ENCODE measurements at regions not wholly inside any gene's neighbourhood (a gene's known extent, or its start where the extent isn't known, plus 50 kb on each side); places are given as distances from the start of the nearest gene placed in this dataset.

DNA sequence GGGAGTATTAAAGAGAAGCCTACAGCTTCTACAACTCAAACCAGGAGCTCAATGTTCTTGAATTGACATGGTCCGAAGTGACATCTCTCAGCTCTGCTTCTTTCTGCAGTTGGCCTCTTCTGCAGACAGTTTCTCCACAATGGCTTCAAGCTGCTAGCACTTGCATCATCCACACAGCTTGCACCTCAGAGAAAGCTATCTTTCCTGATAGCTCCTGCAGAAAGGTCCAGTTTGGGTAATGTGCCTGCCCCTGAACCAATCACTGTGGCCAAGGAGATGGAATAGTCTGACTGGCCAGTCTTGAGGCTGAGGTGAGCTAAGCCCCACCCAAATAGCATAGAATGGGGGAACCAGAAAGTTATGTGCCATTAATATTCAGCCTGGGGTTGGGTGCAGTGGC lies 95.8 kb upstream of the ABCA1 start:
- no peak for DNase-seq

GRCh38 chr9:105024529-105024928 lies 96.6 kb upstream of the ABCA1 start:
- DNase-seq = no peak

DNA sequence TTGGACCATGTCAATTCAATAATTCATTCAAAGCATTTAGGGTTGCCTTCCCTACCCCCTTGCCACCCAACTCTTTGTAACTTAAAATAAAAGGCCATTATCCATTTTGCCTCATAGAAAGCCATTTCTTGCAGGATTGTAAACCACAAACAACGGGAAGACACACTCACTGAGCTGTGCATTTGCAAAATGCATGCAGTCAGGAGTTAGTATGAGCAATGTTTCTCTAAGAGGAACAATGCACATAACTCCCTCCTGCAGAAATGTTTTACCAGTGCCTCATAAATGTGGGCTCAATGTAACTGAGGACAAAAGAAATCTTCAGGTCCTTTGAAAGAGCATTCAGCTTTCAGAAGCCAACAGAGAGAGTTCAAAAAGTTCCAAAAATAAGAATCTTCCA lies 98.5 kb upstream of the ABCA1 start:
- no peak for DNase-seq

DNA sequence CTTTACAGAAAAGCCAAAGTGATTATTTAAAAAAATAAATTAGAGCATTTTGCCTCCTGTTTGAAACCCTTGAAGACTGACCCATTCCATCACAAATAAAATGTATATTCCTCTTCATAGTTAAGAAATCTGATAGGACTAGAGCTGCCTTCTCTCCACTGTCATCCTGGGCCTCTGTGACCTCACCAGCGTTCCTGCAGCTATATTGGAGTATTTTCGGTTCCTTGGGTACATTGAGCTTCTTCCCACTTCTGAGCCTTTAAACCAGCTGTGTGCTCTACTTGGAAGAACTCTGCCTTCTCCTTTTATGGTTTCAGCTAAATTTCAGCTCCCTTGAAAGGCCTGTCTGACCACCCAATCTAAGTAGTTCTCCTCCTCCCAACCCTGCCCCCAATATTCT lies 99.1 kb upstream of the ABCA1 start:
- no peak for DNase-seq

- no peak for DNase-seq
Measured at GRCh38 chr9:105030285-105030684, 102.3 kb upstream of the ABCA1 start.

DNA sequence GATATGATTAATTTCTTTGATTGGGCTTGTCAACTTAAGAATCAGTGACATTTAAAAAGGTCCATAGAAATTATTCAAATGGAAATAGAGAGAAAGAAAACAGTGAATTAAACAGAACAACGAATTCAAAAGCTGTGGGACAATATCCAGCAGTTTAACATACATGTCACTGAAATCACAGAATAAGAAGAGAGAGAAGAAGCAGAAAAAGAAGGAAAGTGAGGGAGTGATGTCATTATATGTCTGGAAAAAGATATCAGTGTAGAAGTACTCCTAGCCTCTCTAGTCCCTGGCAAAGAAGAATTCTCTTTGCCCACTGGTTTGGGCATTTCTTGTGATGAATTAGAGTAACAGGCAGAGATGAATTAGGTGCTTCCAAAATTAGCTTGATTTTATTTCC lies 109.2 kb upstream of the ABCA1 start:
- DNase-seq = no peak

- no peak for DNase-seq
Measured at GRCh38 chr9:105038051-105038450, 110.1 kb upstream of the ABCA1 start.

- no peak for DNase-seq
Measured at GRCh38 chr9:105039175-105039799, 111.3 kb upstream of the ABCA1 start.

DNA sequence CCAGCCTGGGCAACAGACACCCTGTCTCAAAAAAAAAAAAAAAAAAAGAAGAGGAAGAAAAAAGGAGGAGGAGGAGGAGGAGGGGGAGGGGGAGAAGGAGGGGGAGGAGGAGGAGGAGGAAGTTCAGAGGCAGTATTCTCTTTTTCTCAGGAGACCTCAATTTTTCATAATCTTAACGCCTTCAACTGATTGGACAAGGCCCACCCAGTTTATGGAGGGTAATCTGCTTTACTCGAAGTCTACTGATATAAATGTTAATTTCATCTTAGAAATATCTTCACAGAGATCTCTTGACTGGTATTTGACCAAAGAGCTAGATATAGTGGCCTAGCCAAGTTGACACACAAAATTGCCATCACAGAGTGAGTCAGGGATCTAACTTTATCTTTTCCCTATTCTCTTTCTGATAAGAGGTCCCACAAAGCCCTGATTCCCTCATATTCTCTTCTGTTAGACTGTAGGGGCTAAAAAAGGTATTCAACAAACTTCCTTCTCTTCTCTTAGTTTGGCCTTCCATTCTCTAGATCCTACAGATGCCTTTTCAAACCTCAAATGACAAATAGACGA lies 115.5 kb upstream of the ABCA1 start:
- DNase-seq = no peak

DNA sequence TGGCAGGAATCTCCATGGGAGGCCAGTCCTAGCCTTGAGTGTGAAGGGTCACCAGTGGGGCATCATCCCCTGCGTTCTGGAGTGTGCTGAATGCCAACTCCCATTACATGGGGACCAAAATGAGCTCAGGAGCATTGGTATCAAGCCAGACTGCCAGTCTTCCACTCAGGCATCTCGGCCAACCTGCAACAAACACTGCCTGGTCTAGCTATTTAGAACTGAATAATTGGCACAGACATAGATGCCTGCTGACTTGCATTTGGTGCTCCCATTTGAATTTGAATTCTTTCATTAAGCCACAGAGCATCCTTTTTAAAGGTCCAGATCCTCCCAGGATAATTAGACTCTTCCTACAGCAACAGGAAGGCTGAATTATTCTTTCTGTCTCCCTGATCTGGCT lies 116.6 kb upstream of the ABCA1 start:
- no peak for DNase-seq

GRCh38 chr9:105046907-105047741 lies 119.2 kb upstream of the ABCA1 start:
- no peak for DNase-seq

DNA sequence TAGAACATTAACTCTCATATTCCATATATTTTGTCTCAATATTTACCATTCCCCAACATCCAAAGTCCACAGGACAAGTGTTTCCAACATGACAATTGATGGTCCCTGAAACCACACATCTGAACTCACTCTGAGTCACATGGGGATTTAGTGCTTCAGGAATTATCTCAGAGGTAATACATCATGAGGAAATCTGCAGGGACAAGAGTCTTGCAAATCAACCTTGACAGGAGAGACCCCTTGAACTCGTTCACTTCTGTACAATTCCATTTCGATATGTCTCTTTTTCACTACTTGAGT lies 119.7 kb upstream of the ABCA1 start:
- DNase-seq = no peak

DNA sequence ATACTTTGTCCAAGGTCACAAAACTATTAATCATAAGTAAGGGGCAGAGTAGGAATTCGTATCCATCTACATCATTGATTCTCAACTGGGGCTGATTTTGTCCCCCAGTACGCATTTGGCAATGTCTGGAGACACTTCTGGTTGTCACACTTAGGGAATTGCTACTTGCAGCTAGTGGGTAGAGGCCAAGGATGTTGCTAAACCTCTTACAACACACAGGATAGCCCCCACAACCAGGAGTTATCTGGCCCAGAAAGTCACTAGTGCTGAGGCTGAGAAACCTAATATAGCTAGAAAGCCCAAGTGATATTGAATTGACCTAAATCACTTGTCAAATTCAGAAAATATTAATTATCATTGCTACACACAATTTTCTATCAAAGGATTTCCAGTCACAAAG lies 120.4 kb upstream of the ABCA1 start:
- no peak for DNase-seq

GRCh38 chr9:105050296-105050695 lies 122.3 kb upstream of the ABCA1 start:
- no peak for DNase-seq

DNA sequence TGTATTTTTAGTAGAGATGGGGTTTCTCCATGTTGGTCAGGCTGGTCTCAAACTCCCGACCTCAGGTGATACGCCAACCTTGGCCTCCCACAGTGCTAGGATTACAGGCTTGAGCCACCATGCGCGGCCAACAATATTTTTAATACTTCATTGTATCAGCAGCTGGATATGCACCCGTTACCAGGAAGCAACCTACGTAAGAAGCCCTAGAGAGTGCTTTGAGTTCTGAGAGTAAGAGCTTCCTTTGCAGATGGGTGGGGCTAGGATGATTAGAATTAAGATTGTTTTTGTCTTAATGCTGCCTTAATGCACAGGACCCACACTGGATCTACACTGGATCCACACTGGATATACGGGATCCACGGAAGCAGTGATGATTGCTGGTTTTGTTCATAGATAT lies 123.9 kb upstream of the ABCA1 start:
- no peak for DNase-seq

GRCh38 chr9:105052346-105052745 lies 124.4 kb upstream of the ABCA1 start:
- no peak for DNase-seq

- no peak for DNase-seq
Measured at GRCh38 chr9:105053209-105053652, 125.3 kb upstream of the ABCA1 start.

DNA sequence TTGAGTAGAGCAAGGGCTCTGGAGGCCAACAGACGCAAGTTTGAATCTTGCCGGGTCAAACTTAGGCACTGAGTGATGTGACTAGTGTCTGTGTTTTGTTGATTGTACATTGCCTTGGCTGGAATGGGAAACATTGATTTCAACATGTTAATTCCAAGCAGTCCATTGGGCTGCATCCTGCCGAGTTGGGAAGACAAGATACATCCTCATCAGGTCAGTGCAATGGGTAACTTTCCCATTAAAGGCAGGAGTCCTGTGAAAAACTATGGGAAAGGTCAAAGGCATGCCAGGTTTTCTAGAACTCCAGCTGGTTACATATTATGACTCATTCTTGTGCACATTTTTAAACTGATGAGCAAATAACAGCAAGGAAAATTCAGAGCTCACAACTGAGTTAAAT lies 126.5 kb upstream of the ABCA1 start:
- DNase-seq = no peak

GRCh38 chr9:105055917-105056316 lies 128.0 kb upstream of the ABCA1 start:
- no peak for DNase-seq

DNA sequence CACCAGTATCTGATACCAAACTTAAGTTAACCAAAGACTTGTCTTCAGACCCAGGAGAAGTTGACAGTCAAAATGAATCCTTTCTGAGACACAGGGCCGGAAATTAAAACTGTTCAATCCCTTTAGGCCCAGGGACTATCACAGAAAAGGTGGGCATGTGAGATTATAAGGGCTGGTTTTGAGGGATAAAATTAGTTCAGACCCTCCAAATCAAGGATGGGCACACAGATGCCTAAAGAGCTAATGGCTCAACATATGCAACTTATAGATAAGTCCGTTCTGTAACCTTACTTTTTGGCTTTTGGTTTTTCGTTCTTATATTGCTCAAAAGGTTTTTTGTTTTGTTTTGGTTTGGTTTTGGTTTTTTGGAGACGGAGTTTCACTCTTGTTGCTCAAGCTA lies 129.6 kb upstream of the ABCA1 start:
- no peak for DNase-seq

- DNase-seq = no peak
Measured at GRCh38 chr9:105059252-105059651, 131.3 kb upstream of the ABCA1 start.

- no peak for DNase-seq
Measured at GRCh38 chr9:105062222-105062855, 134.4 kb upstream of the ABCA1 start.
